HuH-7 (cell line): ENCODE measurements at regions not wholly inside any gene's neighbourhood (a gene's known extent, or its start where the extent isn't known, plus 50 kb on each side); places are given as distances from the start of the nearest gene placed in this dataset.

Experiments used
- DNase-seq: peaks from one replicate; pipeline ENCODE4 v3.0.0; 2011; ENCODE audit warnings: low spot score

GRCh38 chr2:59569124-59569523 is 984.3 kb downstream of the BCL11A start:
- DNase-seq: no peak

- DNase-seq: no peak
Observed at GRCh38 chr2:59568461-59568860, 985.0 kb downstream of the BCL11A start.

GRCh38 chr2:59567151-59567550 is 986.3 kb downstream of the BCL11A start:
- DNase-seq: no peak

- no peak for DNase-seq
Observed at GRCh38 chr2:59566739-59567138, 986.7 kb downstream of the BCL11A start.

- DNase-seq: no peak
Observed at GRCh38 chr2:59561281-59561680, 992.2 kb downstream of the BCL11A start.

DNA sequence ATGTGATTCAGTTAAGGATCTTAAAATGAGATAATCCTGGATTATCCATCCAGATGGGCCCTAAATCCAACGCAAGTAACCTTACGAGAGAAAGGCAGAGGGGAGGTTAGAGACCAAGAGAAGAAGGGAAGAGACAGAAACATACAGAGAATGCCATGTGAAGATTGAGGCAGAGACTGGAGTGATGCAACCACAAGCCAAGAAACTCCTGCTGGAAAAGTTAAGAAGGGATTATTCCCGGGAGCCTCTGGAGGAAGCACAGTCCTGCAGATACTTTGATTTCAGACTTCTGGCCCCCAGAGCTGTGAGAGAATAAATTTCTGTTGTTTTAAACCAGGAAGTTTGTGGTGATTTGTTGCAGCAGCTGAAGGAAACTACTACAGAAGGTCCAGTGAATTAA is 992.7 kb downstream of the BCL11A start:
- DNase-seq: no peak

GRCh38 chr2:59540864-59541263 is 1012.6 kb downstream of the BCL11A start:
- DNase-seq: no peak

- no peak for DNase-seq
Observed at GRCh38 chr2:59538398-59538911, 1015.0 kb downstream of the BCL11A start.

GRCh38 chr2:59532808-59533207 is 1020.6 kb downstream of the BCL11A start:
- no peak for DNase-seq

DNA sequence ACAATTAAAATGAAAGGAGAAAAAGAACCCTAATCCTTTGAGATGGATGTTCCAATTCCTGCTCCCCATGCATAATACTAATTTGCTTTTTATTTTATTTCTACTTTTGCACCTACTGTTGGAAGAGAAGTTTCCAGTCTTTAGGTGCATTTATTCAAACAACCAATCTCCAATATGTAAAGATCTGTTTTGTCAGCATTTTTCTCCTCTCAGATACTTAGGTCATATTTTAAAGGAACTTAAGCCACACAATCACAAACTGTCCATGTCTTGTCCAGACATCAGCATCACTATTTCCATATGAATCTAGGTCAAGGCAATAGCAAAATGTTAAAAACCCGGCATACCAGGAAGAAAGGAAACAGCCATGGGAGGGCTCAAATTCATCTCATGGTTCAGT is 1023.2 kb downstream of the BCL11A start:
- DNase-seq: no peak

DNA sequence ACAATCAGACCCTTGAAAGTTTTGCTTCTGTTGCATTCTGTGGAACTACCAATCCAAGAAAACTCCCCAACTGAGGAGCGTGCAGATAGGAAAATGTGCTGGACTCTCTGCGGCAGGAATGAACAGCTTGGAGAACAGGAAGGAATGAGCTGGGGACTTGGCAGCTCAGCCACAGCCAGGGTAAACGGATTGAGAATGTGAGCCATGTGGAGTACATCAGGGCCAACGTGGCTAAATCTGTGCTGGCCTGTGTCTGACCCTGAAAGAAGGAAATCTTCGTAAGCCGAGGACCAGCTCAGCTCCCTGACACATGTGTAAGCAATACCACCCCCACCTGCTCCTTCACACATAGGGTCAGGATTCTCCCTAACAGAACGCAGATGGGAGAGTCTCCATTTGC is 1023.7 kb downstream of the BCL11A start:
- DNase-seq: no peak

- DNase-seq: no peak
Observed at GRCh38 chr2:59528525-59528924, 1024.9 kb downstream of the BCL11A start.

- DNase-seq: no peak
Observed at GRCh38 chr2:59502981-59503380, 1050.5 kb downstream of the BCL11A start.

- no peak for DNase-seq
Observed at GRCh38 chr2:59490994-59491393, 1062.5 kb downstream of the BCL11A start.

DNA sequence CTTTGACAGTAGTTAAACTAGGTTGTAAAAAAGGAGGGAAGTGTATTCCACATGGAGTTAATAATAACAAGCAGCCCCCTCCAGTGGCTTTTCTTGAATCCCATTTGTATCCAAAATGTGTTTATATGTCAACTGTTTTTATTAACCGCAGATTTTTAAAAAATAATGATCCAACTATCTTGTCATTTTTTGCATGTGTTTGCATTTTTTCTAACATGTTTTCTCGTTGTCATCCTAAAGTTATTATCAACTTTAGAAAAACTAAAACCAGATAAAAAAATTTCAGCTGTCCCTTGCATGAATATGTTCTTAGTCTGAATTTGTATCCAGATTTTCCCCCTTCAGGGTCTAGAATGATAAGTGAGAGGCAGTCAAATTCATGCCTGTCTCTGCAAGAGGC is 1063.3 kb downstream of the BCL11A start:
- DNase-seq: no peak

- no peak for DNase-seq
Observed at GRCh38 chr2:59484673-59485072, 1068.8 kb downstream of the BCL11A start.

DNA sequence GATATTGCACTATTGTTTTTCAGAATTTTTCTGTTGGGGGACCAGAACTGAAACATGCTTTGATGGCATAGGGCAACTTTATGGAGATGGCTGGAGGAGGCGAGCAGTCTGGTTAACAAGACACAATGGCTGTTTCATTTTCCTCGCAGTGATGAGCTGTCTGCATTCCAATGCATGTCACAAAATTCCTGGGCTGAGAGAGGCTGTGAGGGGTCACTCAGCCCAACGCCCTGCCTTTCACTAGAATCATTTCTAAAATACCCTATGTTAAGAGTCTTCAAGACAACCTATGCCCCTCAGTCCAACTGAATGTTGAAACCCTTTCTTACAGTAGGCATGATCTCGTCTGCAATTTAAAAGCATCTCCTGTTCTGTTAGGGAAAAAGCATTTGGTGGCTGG is 1090.0 kb downstream of the BCL11A start:
- no peak for DNase-seq

DNA sequence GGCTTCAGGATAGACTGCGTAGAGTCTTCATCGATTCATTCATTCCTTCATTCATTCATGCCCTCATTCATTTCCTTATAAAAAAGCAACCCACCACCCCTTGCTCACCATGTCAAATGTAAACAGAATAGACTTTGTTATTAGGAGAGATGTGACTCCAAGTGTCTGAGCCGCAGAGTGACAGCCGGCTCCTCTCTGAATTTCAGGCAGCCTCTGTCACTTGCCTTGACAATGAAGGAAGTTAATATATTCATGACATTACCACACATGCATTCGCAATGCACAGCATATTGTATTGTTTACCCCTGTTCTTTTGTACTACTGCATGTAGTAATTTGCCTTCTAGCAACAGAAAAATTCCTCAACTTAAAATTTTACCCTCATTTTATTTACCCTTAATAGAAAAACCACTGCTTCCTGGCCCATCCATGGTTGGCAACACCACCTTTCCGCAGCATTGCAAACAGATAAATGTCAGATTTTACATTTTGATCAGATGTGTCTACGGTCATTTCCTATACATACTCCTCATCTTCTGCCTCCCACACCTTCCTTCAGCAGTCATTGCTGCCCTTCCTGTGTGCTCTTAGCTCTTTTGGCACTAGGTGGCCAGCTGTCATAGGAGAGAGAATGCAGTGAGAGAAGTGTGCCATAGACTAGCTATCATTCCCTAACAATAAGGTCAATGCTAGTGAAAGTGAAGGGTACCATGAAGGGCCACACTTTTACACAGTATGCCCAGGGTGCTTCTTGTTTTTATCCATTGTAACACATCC is 1090.8 kb downstream of the BCL11A start:
- DNase-seq: no peak

- no peak for DNase-seq
Observed at GRCh38 chr2:59461127-59461526, 1092.3 kb downstream of the BCL11A start.

GRCh38 chr2:59458800-59459199 is 1094.7 kb downstream of the BCL11A start:
- no peak for DNase-seq

- DNase-seq: no peak
Observed at GRCh38 chr2:59456285-59456684, 1097.2 kb downstream of the BCL11A start.

GRCh38 chr2:59449274-59449673 is 1104.2 kb downstream of the BCL11A start:
- DNase-seq: no peak

- DNase-seq: no peak
Observed at GRCh38 chr2:59440491-59440890, 1113.0 kb downstream of the BCL11A start.

GRCh38 chr2:59435635-59436034 is 1117.8 kb downstream of the BCL11A start:
- no peak for DNase-seq
